ENCODE measurements at regions not wholly inside any gene's neighbourhood (a gene's known extent, or its start where the extent isn't known, plus 50 kb on each side); places are given as distances from the start of the nearest gene placed in this dataset.

GRCh38 chr20:11166712-11167111 is 492.9 kb upstream of the JAG1 start:
- TF ChIP-seq CTCF (conservative IDR thresholded peaks at IDR 0.05; ENCODE audit: low read depth, low read length) = no peak
- DNase-seq (ENCODE audit: low read depth) = no peak
- H3K4me3 ChIP-seq (ENCODE audit: low read length) = no peak overlapping the region

- DNase-seq (ENCODE audit: low read depth) = no peak
- H3K4me3 ChIP-seq (ENCODE audit: low read length) = no peak overlapping the region
- TF ChIP-seq CTCF (conservative IDR thresholded peaks at IDR 0.05; ENCODE audit: low read depth, low read length) = no peak
Measured at GRCh38 chr20:11168026-11168425, 494.2 kb upstream of the JAG1 start.

DNA sequence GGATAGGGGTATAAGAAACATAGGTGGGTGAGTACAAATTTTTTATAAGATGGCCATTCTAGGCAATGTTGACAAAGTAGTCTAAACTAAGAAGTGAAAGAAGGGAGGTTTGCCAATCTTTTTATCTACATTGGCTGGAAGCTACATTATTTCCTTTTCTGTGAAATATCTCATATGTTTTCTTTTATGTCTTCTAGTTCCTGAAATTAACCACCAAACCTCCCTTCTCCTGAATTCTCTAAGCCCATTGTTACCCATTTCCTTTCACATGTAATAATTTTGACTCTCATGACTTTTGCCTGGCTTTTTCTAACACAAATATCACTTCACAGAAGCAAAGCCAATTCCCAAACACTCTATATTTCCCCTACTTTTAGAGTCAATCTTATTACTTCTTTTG is 496.2 kb upstream of the JAG1 start:
- no peak overlapping the region for H3K4me3 ChIP-seq (ENCODE audit: low read length)
- DNase-seq (ENCODE audit: low read depth) = no peak
- TF ChIP-seq CTCF (conservative IDR thresholded peaks at IDR 0.05; ENCODE audit: low read depth, low read length) = no peak

DNA sequence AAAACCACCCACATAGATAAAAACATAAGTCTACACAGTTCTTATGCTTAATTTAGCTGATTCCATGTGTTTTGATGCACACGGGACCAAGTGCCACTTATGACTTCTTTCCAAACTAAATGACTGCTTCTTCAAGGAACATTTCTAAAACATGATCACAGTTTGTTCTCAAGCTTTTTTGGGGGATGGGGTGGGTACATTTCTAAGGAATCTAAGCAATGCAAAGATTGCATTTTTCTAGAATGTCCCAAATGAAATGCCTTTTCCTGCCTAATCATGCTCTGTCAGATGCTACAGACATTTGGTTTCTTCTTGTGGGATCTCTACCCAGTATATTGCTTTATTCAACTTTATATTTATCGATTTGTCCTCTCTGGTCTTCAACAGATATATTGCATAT is 496.8 kb upstream of the JAG1 start:
- DNase-seq (ENCODE audit: low read depth) = no peak
- no peak for TF ChIP-seq CTCF (conservative IDR thresholded peaks at IDR 0.05; ENCODE audit: low read depth, low read length)
- no peak overlapping the region for H3K4me3 ChIP-seq (ENCODE audit: low read length)

DNA sequence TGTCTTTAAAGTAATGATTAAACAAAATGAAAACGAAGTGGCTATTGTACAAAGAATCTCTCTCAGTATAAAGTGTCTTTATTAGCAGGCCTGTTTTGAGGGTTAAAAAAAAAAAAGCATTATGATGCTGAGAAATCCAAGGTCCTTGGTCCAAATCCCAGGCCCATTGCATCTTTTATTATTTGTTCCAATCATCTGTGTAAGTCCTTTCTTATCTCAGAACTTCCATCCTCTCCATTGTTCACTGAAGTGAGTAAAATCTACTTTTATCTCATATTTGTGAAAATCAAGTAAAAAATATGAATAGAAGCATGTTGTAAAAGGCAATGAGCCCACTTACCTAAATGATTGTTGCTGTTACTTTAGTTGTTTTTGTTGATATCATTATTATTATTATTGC is 499.1 kb upstream of the JAG1 start:
- no peak overlapping the region for H3K4me3 ChIP-seq (ENCODE audit: low read length)
- no peak for TF ChIP-seq CTCF (conservative IDR thresholded peaks at IDR 0.05; ENCODE audit: low read depth, low read length)
- no peak for DNase-seq (ENCODE audit: low read depth)

- no peak for TF ChIP-seq CTCF (conservative IDR thresholded peaks at IDR 0.05; ENCODE audit: low read depth, low read length)
- no peak overlapping the region for H3K4me3 ChIP-seq (ENCODE audit: low read length)
- DNase-seq (ENCODE audit: low read depth) = no peak
Measured at GRCh38 chr20:11173916-11174315, 500.1 kb upstream of the JAG1 start.

DNA sequence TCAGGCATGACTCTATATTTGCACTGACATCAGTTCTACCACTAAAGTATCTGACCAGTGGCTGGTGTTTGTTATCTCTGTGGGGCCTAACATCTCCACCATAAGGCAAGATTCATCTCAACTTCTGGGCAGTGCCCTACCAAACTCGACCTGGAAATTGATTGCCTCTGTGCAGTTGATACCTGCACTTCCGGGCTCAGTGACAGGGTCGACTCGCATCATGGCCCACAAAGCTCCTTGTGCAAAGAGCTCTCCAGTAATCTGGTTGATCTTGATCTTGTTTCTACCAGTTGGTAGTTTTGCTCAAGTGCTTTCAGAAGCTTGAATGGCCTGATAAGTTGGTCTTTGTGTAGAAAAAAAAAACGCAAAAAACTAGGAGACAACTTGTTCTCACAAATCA is 501.1 kb upstream of the JAG1 start:
- no peak overlapping the region for H3K4me3 ChIP-seq (ENCODE audit: low read length)
- no peak for TF ChIP-seq CTCF (conservative IDR thresholded peaks at IDR 0.05; ENCODE audit: low read depth, low read length)
- no peak for DNase-seq (ENCODE audit: low read depth)
